SU-DHL-6 (cell line): ENCODE measurements at regions not wholly inside any gene's neighbourhood (a gene's known extent, or its start where the extent isn't known, plus 50 kb on each side); places are given as distances from the start of the nearest gene placed in this dataset.
"Not testable (repeated sequence)": the region's sequence is repeated elsewhere in the genome, so short reads cannot be mapped to it uniquely, and the experiment has no call there.

Experiments
- H2AFZ ChIP-seq: fragments of 200-600 bp; sonication (generic); 2 replicates; pipeline ENCODE4 v1.6.1; 2014; ENCODE audit warnings: low read depth, mild to moderate bottlenecking, moderate library complexity, mixed read lengths, antibody characterized with exemption, low read length; ENCODE audit not compliant: severe bottlenecking
- H3F3A ChIP-seq: fragments of 200-600 bp; shearing (Covaris generic); 2 replicates; pipeline ENCODE4 v1.6.0; 2016; ENCODE audit warnings: antibody characterized with exemption, mild to moderate bottlenecking; ENCODE audit not compliant: insufficient read depth
- H3K27ac ChIP-seq: fragments of 200-600 bp; sonication (generic); 2 replicates; pipeline ENCODE4 v1.5.1; 2016; ENCODE audit warnings: low read depth, mild to moderate bottlenecking, low read length, moderate library complexity, mixed read lengths
- H3K27me3 ChIP-seq: fragments of 200-600 bp; sonication (generic), shearing (Covaris generic); 2 replicates; pipeline ENCODE4 v1.6.0; 2014; ENCODE audit warnings: mild to moderate bottlenecking, low read length
- H3K36me3 ChIP-seq: fragments of 200-600 bp; sonication (generic); 2 replicates; pipeline ENCODE4 v1.6.1; 2014; ENCODE audit warnings: mild to moderate bottlenecking, low read length, mixed read lengths
- H3K4me2 ChIP-seq: fragments of 300-600, 200-600 bp; shearing (Covaris generic), sonication (generic); 2 replicates; pipeline ENCODE4 v1.6.0; 2014; ENCODE audit warnings: low read length, low read depth, mild to moderate bottlenecking; ENCODE audit not compliant: poor library complexity, severe bottlenecking
- H3K4me3 ChIP-seq: fragments of 200-600 bp; sonication (generic); 2 replicates; pipeline ENCODE4 v1.5.1; 2014; ENCODE audit warnings: antibody characterized with exemption, low read length, mild to moderate bottlenecking, mixed read lengths; ENCODE audit not compliant: insufficient read depth, poor library complexity, severe bottlenecking
- H3K79me2 ChIP-seq: fragments of 200-600 bp; sonication (generic); 2 replicates; pipeline ENCODE4 v1.6.1; 2014; ENCODE audit warnings: mild to moderate bottlenecking, low read length, moderate library complexity; ENCODE audit not compliant: insufficient read depth
- H3K9ac ChIP-seq: fragments of 200-600 bp; sonication (generic); 2 replicates; pipeline ENCODE4 v1.7.0; 2014; ENCODE audit warnings: mild to moderate bottlenecking, low read length
- H3K9me2 ChIP-seq: fragments of 200-600 bp; sonication (generic); replicated peaks from 2 replicates; pipeline ENCODE4 v1.6.1; 2014; ENCODE audit warnings: low read length; ENCODE audit not compliant: insufficient read depth
- H3K9me3 ChIP-seq: fragments of 200-600 bp; sonication (generic); 2 replicates; pipeline ENCODE4 v1.6.1; 2014; ENCODE audit warnings: low read length, mixed read lengths; ENCODE audit not compliant: insufficient read depth
- H4K20me1 ChIP-seq: fragments of 200-600 bp; sonication (generic); 2 replicates; pipeline ENCODE4 v1.6.1; 2014; ENCODE audit warnings: low read depth, mild to moderate bottlenecking, antibody characterized with exemption, low read length, moderate library complexity, mixed read lengths
- EZH2phosphoT487 ChIP-seq: fragments of 200-600 bp; sonication (generic), shearing (Covaris generic); conservative IDR thresholded peaks from 2 replicates; pipeline ENCODE4 v1.6.1; 2018; ENCODE audit warnings: mild to moderate bottlenecking, antibody characterized with exemption, low read length, moderate library complexity, mixed read lengths
- TF ChIP-seq, protein P1 (sequence below): fragments of 200-600 bp; sonication (generic); IDR thresholded peaks from one replicate; pipeline ENCODE4 v1.5.1; 2017; ENCODE audit warnings: antibody characterized with exemption, mild to moderate bottlenecking, low read length, moderate library complexity; ENCODE audit not compliant: insufficient read depth, poor library complexity, severe bottlenecking

DNA sequence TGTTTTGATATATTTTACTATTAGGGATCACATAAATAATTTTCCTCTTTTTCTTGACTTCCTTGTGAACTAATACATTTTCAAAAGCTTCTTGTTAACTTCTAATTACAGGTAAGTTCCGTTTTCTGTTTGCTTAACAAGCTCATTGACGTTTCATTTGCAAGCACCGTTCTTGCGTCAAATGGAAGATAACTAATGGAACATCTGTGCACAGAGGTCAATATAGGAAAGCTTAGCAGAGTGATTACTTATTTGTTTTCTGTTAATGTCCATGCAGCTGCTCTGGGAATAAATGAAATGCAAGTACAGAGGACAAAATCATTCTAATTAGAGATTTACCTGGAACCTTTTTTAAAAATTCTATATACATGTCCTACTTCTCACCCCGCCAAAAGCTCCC is 115.5 kb upstream of the C2CD4B start:
- Histone ChIP-seq H3K9ac (no peak overlapping the region), H2AFZ (no peak overlapping the region), H3K9me3 (no peaks in the 10 kb centered on the region), H3K4me3 (no peak overlapping the region), H3K27me3 (no peaks in the 10 kb centered on the region), H3F3A (no peaks in the 10 kb centered on the region), H4K20me1 (no peaks in the 10 kb centered on the region), H3K4me2 (no peak overlapping the region), H3K36me3 (no peaks in the 10 kb centered on the region), H3K9me2 (no peaks in the 10 kb centered on the region), H3K27ac (no peak overlapping the region), H3K79me2 (no peaks in the 10 kb centered on the region)
- no peak for TF ChIP-seq EZH2phosphoT487
- TF ChIP-seq, protein P1, sequence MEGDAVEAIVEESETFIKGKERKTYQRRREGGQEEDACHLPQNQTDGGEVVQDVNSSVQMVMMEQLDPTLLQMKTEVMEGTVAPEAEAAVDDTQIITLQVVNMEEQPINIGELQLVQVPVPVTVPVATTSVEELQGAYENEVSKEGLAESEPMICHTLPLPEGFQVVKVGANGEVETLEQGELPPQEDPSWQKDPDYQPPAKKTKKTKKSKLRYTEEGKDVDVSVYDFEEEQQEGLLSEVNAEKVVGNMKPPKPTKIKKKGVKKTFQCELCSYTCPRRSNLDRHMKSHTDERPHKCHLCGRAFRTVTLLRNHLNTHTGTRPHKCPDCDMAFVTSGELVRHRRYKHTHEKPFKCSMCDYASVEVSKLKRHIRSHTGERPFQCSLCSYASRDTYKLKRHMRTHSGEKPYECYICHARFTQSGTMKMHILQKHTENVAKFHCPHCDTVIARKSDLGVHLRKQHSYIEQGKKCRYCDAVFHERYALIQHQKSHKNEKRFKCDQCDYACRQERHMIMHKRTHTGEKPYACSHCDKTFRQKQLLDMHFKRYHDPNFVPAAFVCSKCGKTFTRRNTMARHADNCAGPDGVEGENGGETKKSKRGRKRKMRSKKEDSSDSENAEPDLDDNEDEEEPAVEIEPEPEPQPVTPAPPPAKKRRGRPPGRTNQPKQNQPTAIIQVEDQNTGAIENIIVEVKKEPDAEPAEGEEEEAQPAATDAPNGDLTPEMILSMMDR, result no peak

DNA sequence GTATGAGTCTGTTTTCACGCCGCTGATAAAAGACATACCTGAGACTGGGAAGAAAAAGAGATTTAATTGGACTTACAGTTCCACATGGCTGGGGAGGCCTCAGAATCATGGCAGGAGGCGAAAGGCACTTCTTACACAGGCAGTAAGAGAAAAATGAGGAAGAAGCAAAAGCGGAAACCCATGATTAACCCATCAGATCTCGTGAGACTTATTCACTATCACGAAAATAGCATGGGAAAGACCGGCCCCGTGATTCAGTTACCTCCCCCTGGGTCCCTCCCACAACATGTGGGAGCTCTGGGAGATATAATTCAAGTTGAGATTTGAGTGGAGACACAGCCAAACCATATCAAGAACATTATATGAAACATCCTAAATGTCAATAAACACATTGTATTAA is 116.7 kb upstream of the C2CD4B start:
- not testable (repeated sequence) for H3K36me3 ChIP-seq, H3K4me2 ChIP-seq, H3K27ac ChIP-seq, H3K9me2 ChIP-seq, H3K4me3 ChIP-seq, H3K79me2 ChIP-seq, H2AFZ ChIP-seq, H4K20me1 ChIP-seq, H3F3A ChIP-seq, H3K9me3 ChIP-seq, H3K27me3 ChIP-seq, H3K9ac ChIP-seq

DNA sequence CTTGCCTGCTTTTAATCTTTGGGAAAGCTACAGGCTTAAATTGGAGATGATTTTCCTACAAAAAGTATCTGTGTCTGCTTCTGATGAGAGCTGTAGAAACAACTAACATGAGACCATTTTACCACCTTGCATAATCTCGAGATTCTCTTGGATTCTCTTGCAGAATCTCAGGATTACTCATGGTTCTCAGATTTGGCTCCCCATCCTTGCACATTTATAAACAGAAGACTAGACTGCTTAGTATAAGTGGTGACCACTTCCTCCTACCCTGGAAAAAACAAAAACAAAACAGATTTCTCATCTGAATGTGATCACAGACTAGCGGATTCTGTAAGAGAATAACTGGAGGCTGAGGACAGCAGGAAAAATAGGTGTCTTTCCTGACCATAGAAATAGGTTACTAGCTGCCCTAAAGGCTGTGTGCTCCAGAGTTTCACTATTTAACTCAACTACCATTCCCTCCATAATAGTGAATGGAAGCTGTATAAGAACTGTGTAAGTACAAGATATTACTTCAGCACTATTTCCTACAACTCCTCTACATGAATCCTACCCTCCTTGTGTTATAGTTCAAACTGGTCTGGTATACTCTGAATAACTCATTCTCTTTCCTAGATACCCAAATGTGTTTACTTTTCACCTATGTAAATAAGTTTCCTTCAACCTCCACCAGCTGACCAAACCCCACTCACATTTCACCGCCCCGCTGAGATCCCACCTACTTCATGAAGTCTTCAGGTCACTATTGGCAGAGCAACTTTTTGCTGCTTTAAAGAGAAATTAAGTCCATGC is 122.2 kb upstream of the C2CD4B start:
- Histone ChIP-seq H3K36me3 (no peaks in the 10 kb centered on the region), H3K27ac (no peak overlapping the region), H3K9ac (no peak overlapping the region), H3F3A (no peaks in the 10 kb centered on the region), H3K27me3 (no peaks in the 10 kb centered on the region), H3K4me3 (no peak overlapping the region), H3K9me2 (no peaks in the 10 kb centered on the region), H2AFZ (no peak overlapping the region), H4K20me1 (no peaks in the 10 kb centered on the region), H3K79me2 (no peaks in the 10 kb centered on the region), H3K4me2 (no peak overlapping the region), H3K9me3 (no peaks in the 10 kb centered on the region)
- TF ChIP-seq, protein P1, result no peak
- TF ChIP-seq EZH2phosphoT487, result no peak

DNA sequence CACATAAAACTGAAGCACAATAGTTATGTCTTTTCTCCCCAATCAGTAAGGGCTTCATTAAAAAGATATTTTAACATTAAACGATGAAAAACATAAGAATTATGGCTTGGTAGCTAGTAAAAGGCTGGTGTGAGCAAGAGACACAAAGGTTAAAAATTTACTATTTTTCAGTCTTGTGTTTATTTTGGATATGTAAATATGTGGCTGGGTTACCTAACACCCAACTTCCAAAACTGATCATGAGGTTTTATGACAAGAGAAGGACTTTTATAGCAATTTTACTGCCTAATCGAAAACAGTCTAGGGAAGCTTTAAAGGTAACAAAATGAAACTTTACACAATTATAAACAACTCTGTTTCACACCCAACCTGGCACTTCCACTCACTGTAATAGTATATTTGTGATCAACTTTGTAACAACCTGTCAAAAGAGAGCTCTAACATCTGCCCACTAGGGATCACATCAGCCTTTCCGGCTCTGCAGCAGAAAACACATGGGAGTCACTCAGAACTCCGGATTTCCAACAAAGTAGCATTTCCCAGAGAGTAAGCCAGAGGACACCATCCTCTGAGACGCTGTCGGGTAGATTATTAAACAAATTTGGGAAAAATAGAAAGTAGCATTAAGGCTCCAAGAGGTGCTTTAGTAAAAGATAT is 123.4 kb upstream of the C2CD4B start:
- Histone ChIP-seq H3K27ac (no peak overlapping the region), H3F3A (no peaks in the 10 kb centered on the region), H3K4me2 (no peak overlapping the region), H3K4me3 (no peak overlapping the region), H4K20me1 (no peaks in the 10 kb centered on the region), H3K27me3 (no peaks in the 10 kb centered on the region), H3K36me3 (no peaks in the 10 kb centered on the region), H3K9ac (no peak overlapping the region), H2AFZ (no peak overlapping the region), H3K79me2 (no peaks in the 10 kb centered on the region), H3K9me2 (no peaks in the 10 kb centered on the region), H3K9me3 (no peaks in the 10 kb centered on the region)
- no peak for TF ChIP-seq EZH2phosphoT487
- TF ChIP-seq, protein P1, result no peak
